ENCODE measurements at regions not wholly inside any gene's neighbourhood (a gene's known extent, or its start where the extent isn't known, plus 50 kb on each side); places are given as distances from the start of the nearest gene placed in this dataset.

GRCh38 chr9:14433351-14434157 is 119.6 kb upstream of the NFIB start:
- DNase-seq (ENCODE audit: low spot score): no peak

DNA sequence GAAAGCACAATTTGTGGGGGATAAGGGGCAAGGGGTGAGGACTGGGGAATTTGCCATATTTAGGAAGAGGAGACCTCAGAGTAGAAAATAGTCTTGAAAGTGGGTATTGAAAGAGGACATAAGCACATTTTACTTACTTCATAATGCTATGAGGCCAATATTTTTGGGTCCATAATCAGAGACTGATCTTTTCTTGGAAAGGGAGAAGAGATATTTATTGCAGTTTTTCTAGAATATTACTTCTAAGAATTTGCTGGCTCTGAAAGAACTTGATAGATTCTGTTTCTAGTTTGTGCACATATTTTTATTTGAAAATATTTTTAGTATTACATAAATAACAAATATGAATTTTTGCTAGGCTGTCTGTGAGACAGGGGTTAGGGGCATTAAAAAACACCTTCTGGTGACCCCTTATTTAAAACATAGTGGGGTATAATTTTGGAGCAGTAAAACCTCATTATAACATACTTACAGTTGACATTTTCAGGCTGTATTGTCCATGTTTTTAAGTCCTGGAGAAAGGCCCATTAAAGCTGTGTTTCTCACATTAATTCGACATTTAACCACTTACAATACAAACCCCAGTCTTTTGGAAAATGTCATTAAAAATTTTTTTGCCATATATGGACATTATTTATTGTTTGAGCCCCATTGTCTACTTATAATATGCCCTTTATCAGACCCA is 118.9 kb upstream of the NFIB start:
- DNase-seq (ENCODE audit: low spot score): no peak

DNA sequence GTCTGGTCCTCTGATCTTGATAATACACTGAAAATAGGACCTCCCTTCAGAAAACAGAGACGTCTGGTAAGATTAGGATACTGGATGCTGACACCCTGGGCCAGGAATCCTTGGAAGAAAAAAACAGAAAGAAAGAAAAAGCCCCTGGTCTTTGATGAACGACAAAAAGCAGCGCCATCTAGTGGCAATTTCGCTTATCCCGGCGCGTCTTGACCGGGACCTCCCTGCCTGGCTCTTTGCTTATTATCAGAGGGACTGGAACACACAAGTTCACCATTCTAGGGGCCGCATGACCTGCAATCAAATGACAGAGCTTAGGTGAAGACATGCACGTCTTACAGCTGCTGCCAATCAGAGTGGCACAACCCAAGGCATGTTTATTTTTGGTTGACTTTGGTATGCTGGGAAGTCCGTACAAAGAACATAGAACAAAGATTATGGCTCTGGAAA is 114.9 kb upstream of the NFIB start:
- peak; percentile 59 for DNase-seq (ENCODE audit: low spot score)

DNA sequence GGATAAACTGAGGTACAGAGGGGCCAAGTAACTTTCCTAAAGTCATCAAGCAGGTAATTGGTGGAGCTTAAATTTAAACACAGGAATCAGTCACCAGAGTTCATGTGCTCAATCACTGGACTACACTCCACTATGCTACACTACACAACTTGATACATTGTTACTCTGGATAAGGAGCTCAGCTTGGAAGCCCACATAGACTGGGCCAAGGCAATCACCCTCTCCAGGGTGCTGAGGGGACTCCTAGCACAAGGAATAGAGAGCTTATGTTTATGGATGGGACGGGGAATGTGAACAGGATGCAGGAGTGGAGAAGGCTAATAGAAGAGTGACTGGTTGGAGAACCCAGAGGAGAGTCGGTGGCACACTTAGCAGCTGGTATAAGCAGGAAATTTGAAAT is 113.5 kb upstream of the NFIB start:
- no peak for DNase-seq (ENCODE audit: low spot score)

DNA sequence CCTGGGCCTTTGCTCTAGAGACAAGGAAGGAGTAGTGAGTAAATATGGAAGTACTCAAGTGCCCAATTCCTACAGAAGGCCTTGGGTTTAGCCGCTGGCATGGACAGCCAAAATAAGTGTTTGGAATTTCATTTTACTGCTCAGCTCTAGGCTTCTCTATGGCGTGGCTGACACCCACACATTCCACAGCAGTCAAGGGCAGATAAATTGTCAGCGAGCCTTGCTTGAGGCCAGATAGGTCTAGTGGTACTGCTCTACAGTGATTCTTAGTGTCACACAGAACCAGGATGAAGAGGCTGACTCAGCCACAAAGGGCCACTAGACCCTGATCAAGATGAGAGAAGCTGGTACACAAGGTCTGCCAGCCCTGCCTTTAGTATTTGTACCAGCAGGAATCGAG is 111.0 kb upstream of the NFIB start:
- DNase-seq (ENCODE audit: low spot score): no peak

- DNase-seq (ENCODE audit: low spot score): no peak
These were observed 110.3 kb upstream of the NFIB start for GRCh38 chr9:14424289-14424688.

- DNase-seq (ENCODE audit: low spot score): no peak
These were observed 109.9 kb upstream of the NFIB start for GRCh38 chr9:14423815-14424261.

GRCh38 chr9:14421291-14421690 is 107.3 kb upstream of the NFIB start:
- no peak for DNase-seq (ENCODE audit: low spot score)

- no peak for DNase-seq (ENCODE audit: low spot score)
These were observed 105.3 kb upstream of the NFIB start for GRCh38 chr9:14418941-14419937.

DNA sequence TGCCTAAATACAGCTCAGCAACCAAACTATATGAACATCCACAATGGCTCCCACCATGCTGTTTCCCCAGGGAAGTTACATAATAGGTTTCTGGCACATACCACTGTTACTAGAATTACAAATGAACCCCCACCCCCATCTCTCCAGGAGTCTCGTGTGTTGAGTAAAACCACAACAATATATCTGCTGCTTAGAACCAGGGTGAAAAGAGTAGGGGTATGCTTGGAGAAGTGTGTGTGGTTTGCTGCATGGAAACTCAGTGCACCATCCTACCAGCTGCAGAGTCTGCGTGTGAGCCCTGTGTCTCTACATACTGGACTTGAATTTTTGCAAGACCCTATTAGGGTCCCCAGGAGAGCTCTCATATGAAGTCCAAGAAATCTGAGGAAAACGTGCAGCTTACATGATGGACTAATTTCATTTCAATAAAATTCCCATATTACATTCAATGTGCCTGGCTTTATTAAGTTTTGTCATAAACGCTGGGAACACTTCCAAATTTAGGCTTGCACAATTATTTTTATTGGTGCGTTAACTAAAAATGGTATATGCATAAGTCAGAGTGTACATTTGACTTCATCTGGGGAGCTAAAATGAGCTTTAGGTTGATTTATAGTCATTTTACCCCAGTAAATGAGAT is 104.5 kb upstream of the NFIB start:
- no peak for DNase-seq (ENCODE audit: low spot score)

DNA sequence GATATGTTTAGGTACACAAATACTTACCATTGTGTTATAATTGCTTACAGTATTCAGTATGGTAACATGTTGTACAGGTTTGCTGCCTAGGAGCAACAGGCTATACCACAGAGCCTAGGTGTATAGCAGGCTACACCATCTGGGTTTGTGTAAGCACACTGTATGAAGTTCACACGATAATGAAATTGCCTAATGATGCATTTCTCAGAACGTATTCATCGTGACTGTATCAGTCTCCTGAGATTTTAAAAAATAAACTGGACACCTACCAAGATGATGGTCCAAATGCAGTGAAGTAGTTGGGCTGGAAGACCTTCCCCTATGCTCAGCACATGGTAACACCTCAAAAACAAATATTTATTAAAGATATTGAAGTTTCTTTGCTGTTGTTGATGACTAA is 103.3 kb upstream of the NFIB start:
- no peak for DNase-seq (ENCODE audit: low spot score)

DNA sequence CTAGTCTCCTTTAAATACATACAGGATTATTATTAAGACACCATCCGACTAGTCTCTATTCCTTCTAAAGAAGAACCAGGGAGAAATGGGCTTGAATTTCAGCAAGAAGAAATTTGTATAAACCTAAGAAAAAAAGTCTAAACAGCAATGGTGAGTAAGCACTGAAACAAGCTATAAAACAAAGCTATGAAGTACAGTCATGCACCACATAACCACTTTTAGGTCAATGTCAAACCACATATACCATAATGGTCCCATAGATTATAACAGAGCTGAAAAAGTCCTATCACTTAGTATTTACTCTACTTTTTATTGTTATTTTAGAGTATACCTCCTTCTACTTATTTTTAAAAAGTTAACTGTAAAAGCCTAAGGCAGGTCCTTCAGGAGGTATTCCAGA is 102.0 kb upstream of the NFIB start:
- DNase-seq (ENCODE audit: low spot score): no peak

- no peak for DNase-seq (ENCODE audit: low spot score)
These were observed 99.9 kb upstream of the NFIB start for GRCh38 chr9:14413812-14414211.

DNA sequence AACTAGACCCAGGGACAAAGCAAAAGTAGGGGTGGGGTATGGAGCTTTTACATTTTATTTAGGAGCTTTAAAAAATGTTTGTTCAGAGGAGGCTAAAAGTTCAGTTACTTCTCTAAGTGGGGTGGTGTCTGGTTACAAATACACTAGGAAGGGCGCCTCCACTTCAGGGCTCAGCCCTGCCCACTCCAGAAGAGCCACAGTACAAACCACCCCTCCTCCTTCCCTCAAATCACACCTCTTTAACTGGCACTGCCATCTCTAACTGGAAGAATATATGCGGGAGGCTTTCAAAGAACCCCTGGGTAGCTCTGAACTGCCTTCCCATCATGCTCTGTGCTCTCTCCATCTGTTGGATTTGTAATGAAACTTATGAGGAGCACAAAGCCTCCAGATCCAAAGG is 98.8 kb upstream of the NFIB start:
- DNase-seq (ENCODE audit: low spot score): no peak

DNA sequence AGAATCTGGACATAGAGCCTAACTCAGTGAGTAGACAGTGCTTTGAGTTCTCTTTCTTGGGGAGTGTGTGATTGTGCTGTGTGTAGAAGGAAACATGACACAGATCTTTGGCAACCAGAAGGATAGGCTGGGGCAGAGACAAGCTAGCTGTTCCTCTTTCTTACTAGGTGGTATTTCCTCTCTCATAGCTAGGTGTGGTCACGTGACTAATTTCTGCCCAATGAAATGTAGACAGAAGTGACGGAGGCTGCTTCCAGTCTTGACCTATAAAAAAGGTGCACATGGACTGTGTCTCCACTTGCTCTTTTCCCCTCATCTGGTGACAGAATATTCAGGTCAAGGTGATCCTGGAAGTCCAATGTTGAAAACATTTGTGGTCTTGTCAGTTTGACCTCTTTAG is 92.5 kb upstream of the NFIB start:
- DNase-seq (ENCODE audit: low spot score): no peak

DNA sequence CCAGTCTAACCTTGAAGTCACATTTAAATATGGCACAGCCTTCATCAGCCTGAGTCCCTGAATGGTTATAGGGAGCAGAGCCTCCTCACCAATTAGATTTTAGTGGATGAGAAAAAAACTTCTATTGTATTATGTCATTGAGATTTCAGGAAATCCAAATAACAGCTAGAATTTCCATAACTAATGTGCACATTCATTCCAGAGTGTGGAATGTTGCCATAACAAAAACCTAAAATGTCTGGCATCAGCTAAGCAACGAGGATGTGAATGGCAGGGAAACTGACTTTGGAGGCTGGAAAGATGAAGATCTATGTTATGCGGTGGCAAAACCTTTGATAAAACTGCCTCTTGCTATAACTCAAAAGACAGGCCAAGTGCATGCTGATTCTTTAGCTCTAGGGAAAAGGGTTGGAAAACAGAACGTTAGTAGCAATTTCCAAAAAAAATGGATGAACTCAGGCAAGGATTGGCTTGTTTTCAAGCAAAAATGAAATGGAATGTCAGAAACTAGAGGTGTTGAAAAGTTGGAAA is 91.3 kb upstream of the NFIB start:
- no peak for DNase-seq (ENCODE audit: low spot score)

- no peak for DNase-seq (ENCODE audit: low spot score)
These were observed 89.1 kb upstream of the NFIB start for GRCh38 chr9:14403081-14403480.

- no peak for DNase-seq (ENCODE audit: low spot score)
These were observed 88.6 kb upstream of the NFIB start for GRCh38 chr9:14402583-14402982.

DNA sequence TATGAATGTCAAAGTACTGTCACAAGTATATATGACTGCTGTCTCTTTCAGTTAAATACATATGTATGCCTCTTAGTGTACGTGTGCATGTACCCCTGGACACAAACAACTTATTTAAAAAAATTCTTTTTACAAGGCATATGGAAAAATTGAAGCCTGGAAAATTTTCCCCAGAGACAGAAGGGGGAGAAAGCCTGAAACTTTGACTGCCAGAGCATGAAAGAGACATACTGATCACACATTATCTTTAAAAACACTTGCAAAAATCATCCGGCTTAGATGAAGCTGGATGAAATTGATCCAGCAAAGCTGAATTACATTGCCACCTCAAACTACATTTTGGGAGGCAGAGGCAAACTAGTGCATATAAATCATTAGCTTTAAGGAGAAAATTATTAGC is 88.0 kb upstream of the NFIB start:
- DNase-seq (ENCODE audit: low spot score): no peak

GRCh38 chr9:14400658-14400995 is 86.7 kb upstream of the NFIB start:
- DNase-seq (ENCODE audit: low spot score): peak; percentile 55
